Kidney epithelial cell (primary cell): ENCODE measurements at regions not wholly inside any gene's neighbourhood (a gene's known extent, or its start where the extent isn't known, plus 50 kb on each side); places are given as distances from the start of the nearest gene placed in this dataset.

Experiments
- DNase-seq: peaks from one replicate; pipeline ENCODE4 v3.0.0-alpha.2; 2010; ENCODE audit warnings: low read depth
- H3K27me3 ChIP-seq: 2 replicates; pipeline ENCODE4 v1.6.0; 2011; ENCODE audit warnings: low read length; ENCODE audit not compliant: control insufficient read depth, insufficient read depth
- H3K36me3 ChIP-seq: 2 replicates; pipeline ENCODE4 v1.5.1; 2011; ENCODE audit warnings: low read length; ENCODE audit not compliant: control insufficient read depth, insufficient read depth
- H3K4me3 ChIP-seq: 2 replicates; pipeline ENCODE4 v1.5.1; 2011; ENCODE audit warnings: low read depth, mild to moderate bottlenecking, control low read depth, low read length
- TF ChIP-seq, protein P1 (sequence below): IDR thresholded peaks from 2 replicates; pipeline ENCODE4 v1.5.1; 2011; ENCODE audit warnings: mild to moderate bottlenecking, moderate library complexity, low read length, control low read depth, inconsistent platforms; ENCODE audit not compliant: insufficient read depth, poor library complexity, severe bottlenecking

- H3K27me3 ChIP-seq: no peaks in the 10 kb centered on the region
- DNase-seq: no peak
- no peaks in the 10 kb centered on the region for H3K36me3 ChIP-seq
- TF ChIP-seq, protein P1, sequence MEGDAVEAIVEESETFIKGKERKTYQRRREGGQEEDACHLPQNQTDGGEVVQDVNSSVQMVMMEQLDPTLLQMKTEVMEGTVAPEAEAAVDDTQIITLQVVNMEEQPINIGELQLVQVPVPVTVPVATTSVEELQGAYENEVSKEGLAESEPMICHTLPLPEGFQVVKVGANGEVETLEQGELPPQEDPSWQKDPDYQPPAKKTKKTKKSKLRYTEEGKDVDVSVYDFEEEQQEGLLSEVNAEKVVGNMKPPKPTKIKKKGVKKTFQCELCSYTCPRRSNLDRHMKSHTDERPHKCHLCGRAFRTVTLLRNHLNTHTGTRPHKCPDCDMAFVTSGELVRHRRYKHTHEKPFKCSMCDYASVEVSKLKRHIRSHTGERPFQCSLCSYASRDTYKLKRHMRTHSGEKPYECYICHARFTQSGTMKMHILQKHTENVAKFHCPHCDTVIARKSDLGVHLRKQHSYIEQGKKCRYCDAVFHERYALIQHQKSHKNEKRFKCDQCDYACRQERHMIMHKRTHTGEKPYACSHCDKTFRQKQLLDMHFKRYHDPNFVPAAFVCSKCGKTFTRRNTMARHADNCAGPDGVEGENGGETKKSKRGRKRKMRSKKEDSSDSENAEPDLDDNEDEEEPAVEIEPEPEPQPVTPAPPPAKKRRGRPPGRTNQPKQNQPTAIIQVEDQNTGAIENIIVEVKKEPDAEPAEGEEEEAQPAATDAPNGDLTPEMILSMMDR: no peak
- H3K4me3 ChIP-seq: no peak overlapping the region
These were observed 127.7 kb downstream of the ADAMTS15 start for GRCh38 chr11:130576146-130576545.

GRCh38 chr11:130578738-130579368 lies 130.4 kb downstream of the ADAMTS15 start:
- TF ChIP-seq, protein P1: no peak
- DNase-seq: no peak
- H3K4me3 ChIP-seq: no peak overlapping the region
- no peaks in the 10 kb centered on the region for H3K36me3 ChIP-seq
- H3K27me3 ChIP-seq: no peaks in the 10 kb centered on the region

DNA sequence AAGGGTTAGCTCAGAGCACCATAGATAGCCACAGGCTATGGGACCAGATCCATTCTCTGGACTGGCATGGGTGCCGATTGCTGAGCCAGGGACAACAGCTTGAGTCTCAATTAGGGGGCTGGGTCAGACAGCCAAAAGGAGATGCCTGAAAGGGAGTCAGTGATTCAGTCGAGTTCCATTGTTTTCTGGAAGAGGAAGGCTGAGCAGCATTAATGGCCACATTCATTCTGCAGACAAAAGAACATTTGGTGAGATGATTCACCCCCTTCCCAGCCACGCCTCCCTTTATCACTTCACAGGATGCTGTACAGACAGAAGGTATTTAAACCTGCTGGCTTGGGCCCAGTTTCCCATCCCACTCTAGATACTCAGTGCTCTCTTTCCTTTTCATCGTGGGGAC lies 131.9 kb downstream of the ADAMTS15 start:
- Histone ChIP-seq H3K4me3 (no peak overlapping the region), H3K36me3 (no peaks in the 10 kb centered on the region), H3K27me3 (no peaks in the 10 kb centered on the region)
- TF ChIP-seq, protein P1: no peak
- DNase-seq: peak; percentile 92

- Histone ChIP-seq H3K36me3 (no peaks in the 10 kb centered on the region), H3K4me3 (no peak overlapping the region), H3K27me3 (no peaks in the 10 kb centered on the region)
- peak; percentile 39 for DNase-seq
- TF ChIP-seq, protein P1: no peak
These were observed 132.5 kb downstream of the ADAMTS15 start for GRCh38 chr11:130580891-130581492.

DNA sequence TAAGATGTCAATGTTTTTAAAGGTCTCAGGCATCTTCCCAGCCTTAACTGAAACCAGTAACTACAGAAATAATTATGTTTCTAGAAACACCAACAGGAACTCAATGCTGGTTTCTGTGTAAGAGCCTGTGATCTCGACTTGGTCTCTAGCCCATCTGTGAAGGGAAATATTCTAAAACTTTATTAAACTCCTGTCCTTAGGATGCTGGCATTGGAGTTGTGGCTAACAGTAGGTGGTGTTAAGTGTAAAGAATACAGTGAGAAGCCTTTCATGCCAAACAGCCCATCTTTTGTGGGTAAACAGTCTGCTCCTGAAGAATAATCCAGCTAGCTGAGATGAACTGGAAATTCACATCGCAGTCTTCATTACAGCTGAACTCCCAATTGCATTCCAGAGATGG lies 133.2 kb downstream of the ADAMTS15 start:
- TF ChIP-seq, protein P1: no peak
- H3K27me3 ChIP-seq: no peaks in the 10 kb centered on the region
- DNase-seq: no peak
- H3K4me3 ChIP-seq: no peak overlapping the region
- H3K36me3 ChIP-seq: no peaks in the 10 kb centered on the region

GRCh38 chr11:130582176-130582575 lies 133.7 kb downstream of the ADAMTS15 start:
- TF ChIP-seq, protein P1: no peak
- no peak overlapping the region for H3K4me3 ChIP-seq
- H3K27me3 ChIP-seq: no peaks in the 10 kb centered on the region
- H3K36me3 ChIP-seq: no peaks in the 10 kb centered on the region
- DNase-seq: no peak
